Activated CD8-positive, alpha-beta memory T cell treated with anti-CD3 and anti-CD28 coated beads, Interleukin-2, amount 50 U/mL, for 1 hour (primary cell): ENCODE measurements at regions not wholly inside any gene's neighbourhood (a gene's known extent, or its start where the extent isn't known, plus 50 kb on each side); places are given as distances from the start of the nearest gene placed in this dataset.
"Not testable (repeated sequence)": the region's sequence is repeated elsewhere in the genome, so short reads cannot be mapped to it uniquely, and the experiment has no call there.

ENCODE experiments used
- DNase-seq: peaks from one replicate; pipeline ENCODE4 v3.0.0-alpha.2; 2020; ENCODE audit errors: extremely low read depth

- no peak for DNase-seq
Measured at GRCh38 chr16:31745900-31746299, 127.7 kb upstream of the ZNF267 start.

GRCh38 chr16:31754998-31755615, 118.5 kb upstream of the ZNF267 start:
- DNase-seq: no peak

DNA sequence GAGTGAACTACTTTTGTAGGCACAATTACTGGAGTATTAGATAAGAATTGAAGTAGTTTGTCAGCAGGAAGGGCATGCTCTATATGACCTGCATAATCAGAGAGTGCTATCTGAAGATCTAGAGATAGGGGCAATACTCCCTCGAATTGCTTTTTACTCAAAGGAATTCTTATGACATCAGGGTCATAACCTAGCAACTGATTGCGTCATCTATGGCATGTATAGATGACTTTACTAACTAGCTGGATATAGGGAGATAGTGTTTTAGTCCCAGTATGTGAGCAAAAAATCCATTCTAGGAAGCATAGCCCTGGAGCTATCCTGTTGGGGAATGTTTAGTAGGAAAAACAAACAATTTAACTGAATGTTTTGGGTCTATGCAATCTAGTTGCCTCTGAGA, 109.5 kb upstream of the ZNF267 start:
- no peak for DNase-seq

DNA sequence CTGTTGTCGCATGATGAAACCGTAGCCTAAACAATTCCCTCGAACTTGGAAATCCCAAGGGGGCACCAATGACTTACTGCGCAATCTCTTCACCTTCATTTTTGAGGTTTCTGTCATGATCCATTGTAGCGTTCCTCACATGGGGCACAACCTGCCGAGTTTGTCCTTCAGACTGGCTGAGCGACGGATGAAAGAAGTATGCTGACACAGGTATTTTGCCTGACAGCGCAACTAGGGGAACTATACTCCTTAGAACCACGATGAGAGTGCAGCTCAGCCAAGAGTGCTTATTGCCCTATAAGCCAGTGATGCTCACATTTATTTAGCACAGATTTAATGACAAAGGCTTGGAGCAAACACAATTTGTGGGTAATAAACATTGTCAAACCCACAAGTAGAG, 106.3 kb upstream of the ZNF267 start:
- DNase-seq: no peak

GRCh38 chr16:31780342-31780741, 93.3 kb upstream of the ZNF267 start:
- DNase-seq: no peak

DNA sequence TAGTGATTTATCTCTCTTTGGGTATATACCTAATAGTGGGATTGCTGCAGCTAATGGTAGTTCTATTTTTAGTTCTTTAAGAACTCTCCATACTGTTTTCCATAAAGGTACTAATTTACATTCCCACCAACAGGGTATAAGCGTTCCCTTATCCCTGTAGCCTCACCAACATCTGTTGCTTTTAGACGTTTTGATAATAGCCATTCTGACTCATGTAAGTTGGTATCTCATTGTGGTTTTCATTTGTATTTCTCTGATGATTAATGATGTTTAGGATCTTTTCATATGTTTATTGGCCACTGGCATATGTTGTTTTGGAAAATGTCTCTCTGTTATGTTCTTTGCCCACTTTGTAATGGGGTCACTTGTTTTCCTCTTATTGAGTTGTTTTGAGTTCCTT, 88.5 kb upstream of the ZNF267 start:
- no peak for DNase-seq

GRCh38 chr16:31807086-31807485, 66.5 kb upstream of the ZNF267 start:
- DNase-seq: no peak

- DNase-seq: no peak
Measured at GRCh38 chr16:31810863-31811262, 62.7 kb upstream of the ZNF267 start.

DNA sequence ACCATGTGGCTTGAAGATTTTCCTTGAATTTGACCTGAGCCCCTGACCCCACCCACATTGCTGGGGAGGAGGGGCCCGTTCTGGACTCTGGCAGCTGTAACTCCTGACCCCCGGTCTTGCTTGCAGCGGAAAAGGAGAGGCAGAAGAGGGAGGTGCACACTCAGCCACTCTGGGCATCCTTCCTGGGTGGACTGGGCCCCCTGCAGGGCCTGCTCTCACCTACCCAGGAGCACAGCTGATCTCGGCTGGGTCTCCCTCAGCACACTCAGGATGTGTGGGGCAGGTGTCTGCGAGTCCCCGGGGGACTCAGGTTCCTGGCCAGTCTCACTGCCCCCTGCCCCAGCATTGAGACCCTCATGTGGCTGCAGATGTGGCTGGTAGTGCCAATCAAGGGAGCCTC, 57.5 kb upstream of the ZNF267 start:
- DNase-seq: not testable (repeated sequence)

- no peak for DNase-seq
Measured at GRCh38 chr16:31819386-31819785, 54.2 kb upstream of the ZNF267 start.

GRCh38 chr16:31819948-31820347, 53.7 kb upstream of the ZNF267 start:
- DNase-seq: no peak
